ENCODE measurements at regions not wholly inside any gene's neighbourhood (a gene's known extent, or its start where the extent isn't known, plus 50 kb on each side); places are given as distances from the start of the nearest gene placed in this dataset.

- TF ChIP-seq EZH2 (IDR thresholded peaks at IDR 0.05; ENCODE audit: insufficient read depth, poor library complexity, severe bottlenecking) (no peak), EZH2phosphoT487 (IDR thresholded peaks at IDR 0.05; ENCODE audit: insufficient read depth, low read depth) (no peak)
These were observed 570.0 kb downstream of the MMUT start for GRCh38 chr6:48893048-48893447.

All from GM23248 (cell line).